Suprapubic skin (tissue), 3 donors: ENCODE measurements at regions not wholly inside any gene's neighbourhood (a gene's known extent, or its start where the extent isn't known, plus 50 kb on each side); places are given as distances from the start of the nearest gene placed in this dataset.

Experiments used
- POLR2AphosphoS5 ChIP-seq, 3 donors: sonication (generic); formaldehyde crosslinking; IDR thresholded peaks; one replicate each; pipeline ENCODE4 v1.6.1; 2017; ENCODE audit warnings: antibody characterized with exemption in 3 of 3
- TF ChIP-seq, protein P1 (sequence below), 2 donors: fragments of 200-600 bp in 1 of 2; fragments of 450-650 bp in 1 of 2; sonication (generic) in 1 of 2; IDR thresholded peaks; one replicate each; pipeline ENCODE4 v1.5.1; 2016 to 2019; ENCODE audit warnings: antibody characterized with exemption in 2 of 2, mild to moderate bottlenecking in 1 of 2, moderate library complexity in 1 of 2

DNA sequence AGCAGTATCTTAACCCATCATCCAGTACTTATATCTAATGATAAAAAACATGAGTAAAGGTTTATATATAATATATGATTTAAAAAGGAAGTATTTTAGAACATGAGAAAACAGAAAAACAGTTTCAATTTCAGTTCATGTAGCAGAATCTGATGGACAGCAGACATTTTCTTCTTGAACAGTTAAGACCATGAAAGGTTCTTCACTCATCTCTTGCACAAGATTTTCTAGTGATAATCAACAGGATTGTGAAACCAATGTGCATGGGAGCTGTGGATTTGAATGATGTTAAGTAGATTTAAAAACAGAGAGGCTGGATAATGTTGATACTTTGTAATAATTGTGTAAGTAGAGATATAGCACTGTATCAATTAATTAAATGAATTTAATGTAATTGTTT lies 1297.6 kb downstream of the BRINP3 start:
- TF ChIP-seq, protein P1, sequence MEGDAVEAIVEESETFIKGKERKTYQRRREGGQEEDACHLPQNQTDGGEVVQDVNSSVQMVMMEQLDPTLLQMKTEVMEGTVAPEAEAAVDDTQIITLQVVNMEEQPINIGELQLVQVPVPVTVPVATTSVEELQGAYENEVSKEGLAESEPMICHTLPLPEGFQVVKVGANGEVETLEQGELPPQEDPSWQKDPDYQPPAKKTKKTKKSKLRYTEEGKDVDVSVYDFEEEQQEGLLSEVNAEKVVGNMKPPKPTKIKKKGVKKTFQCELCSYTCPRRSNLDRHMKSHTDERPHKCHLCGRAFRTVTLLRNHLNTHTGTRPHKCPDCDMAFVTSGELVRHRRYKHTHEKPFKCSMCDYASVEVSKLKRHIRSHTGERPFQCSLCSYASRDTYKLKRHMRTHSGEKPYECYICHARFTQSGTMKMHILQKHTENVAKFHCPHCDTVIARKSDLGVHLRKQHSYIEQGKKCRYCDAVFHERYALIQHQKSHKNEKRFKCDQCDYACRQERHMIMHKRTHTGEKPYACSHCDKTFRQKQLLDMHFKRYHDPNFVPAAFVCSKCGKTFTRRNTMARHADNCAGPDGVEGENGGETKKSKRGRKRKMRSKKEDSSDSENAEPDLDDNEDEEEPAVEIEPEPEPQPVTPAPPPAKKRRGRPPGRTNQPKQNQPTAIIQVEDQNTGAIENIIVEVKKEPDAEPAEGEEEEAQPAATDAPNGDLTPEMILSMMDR (IDR thresholded peaks at IDR 0.05): no peak
- TF ChIP-seq POLR2AphosphoS5 (IDR thresholded peaks at IDR 0.05): no peak
